Peyer's patch (tissue), 4 donors: ENCODE measurements at regions not wholly inside any gene's neighbourhood (a gene's known extent, or its start where the extent isn't known, plus 50 kb on each side); places are given as distances from the start of the nearest gene placed in this dataset.

Source experiments
- POLR2A ChIP-seq, 2 donors: fragments of 450-650 bp; IDR thresholded peaks; one replicate each; pipeline ENCODE4 v1.5.1; 2017; ENCODE audit warnings: antibody characterized with exemption in 2 of 2, mild to moderate bottlenecking in 2 of 2, moderate library complexity in 2 of 2
- TF ChIP-seq, protein P1 (sequence below), 6 experiments: fragments of 450-650 bp in 4 of 6; fragments of 200-600 bp in 2 of 6; sonication (generic) in 1 of 6; IDR thresholded peaks; one replicate each; pipeline ENCODE4 v1.5.1; 2017 to 2019; ENCODE audit warnings: antibody characterized with exemption in 6 of 6, mild to moderate bottlenecking in 3 of 6, moderate library complexity in 1 of 6

DNA sequence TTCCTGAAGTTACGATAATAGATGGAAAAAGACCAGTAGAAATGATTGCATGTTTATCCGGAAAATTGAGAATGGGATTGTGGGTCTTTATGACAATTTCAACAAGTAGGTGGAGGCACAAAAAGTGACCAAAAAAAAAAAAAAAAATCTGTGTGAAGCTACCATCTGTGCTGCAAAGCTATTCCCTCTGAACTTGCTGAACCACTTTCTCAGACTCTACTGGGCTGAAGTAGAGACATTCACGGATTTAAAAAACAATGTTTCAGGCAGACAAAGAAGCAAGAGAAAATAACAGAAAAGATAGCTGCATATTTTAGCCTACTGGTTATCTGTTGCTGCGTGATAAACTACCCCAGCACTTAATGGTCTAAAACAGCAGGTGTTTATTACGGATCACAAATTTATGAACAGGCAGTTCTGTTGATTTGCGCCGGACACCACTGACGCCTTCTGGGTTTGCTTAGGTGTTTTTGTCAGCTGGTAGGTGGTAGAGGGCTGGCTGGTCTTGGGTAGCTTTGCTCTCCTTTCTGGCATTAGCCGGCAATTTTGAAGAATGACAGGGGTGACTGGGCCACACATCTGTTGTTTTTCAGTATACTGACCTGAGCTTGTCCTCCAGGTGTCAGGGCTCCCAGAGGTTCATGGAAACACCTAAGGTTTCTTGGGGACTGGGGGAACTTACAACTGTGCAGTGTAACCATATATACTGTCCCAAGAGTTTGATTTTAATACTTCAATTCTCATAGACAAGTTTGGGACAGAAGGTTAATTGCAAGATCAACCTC lies 665.1 kb downstream of the CCSER2 start:
- TF ChIP-seq, protein P1, sequence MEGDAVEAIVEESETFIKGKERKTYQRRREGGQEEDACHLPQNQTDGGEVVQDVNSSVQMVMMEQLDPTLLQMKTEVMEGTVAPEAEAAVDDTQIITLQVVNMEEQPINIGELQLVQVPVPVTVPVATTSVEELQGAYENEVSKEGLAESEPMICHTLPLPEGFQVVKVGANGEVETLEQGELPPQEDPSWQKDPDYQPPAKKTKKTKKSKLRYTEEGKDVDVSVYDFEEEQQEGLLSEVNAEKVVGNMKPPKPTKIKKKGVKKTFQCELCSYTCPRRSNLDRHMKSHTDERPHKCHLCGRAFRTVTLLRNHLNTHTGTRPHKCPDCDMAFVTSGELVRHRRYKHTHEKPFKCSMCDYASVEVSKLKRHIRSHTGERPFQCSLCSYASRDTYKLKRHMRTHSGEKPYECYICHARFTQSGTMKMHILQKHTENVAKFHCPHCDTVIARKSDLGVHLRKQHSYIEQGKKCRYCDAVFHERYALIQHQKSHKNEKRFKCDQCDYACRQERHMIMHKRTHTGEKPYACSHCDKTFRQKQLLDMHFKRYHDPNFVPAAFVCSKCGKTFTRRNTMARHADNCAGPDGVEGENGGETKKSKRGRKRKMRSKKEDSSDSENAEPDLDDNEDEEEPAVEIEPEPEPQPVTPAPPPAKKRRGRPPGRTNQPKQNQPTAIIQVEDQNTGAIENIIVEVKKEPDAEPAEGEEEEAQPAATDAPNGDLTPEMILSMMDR (IDR thresholded peaks at IDR 0.05), result no peak
- TF ChIP-seq POLR2A (IDR thresholded peaks at IDR 0.05), result no peak
